Activated CD4-positive, alpha-beta T cell treated with anti-CD3 and anti-CD28 coated beads, Interleukin-10, Interleukin-2, amounts not matched to agents 100 ng/mL and 50 ng/mL, durations not matched to agents 16 hours and 8 hours (primary cell): ENCODE measurements at regions not wholly inside any gene's neighbourhood (a gene's known extent, or its start where the extent isn't known, plus 50 kb on each side); places are given as distances from the start of the nearest gene placed in this dataset.
A peak's percentile ranks its signal among the peaks of the same experiment; 100 is the strongest.
"Not testable (repeated sequence)": the region's sequence is repeated elsewhere in the genome, so short reads cannot be mapped to it uniquely, and the experiment has no call there.

ENCODE experiments used
- DNase-seq: peaks from one replicate; pipeline ENCODE4 v3.0.0-alpha.2; 2020

DNA sequence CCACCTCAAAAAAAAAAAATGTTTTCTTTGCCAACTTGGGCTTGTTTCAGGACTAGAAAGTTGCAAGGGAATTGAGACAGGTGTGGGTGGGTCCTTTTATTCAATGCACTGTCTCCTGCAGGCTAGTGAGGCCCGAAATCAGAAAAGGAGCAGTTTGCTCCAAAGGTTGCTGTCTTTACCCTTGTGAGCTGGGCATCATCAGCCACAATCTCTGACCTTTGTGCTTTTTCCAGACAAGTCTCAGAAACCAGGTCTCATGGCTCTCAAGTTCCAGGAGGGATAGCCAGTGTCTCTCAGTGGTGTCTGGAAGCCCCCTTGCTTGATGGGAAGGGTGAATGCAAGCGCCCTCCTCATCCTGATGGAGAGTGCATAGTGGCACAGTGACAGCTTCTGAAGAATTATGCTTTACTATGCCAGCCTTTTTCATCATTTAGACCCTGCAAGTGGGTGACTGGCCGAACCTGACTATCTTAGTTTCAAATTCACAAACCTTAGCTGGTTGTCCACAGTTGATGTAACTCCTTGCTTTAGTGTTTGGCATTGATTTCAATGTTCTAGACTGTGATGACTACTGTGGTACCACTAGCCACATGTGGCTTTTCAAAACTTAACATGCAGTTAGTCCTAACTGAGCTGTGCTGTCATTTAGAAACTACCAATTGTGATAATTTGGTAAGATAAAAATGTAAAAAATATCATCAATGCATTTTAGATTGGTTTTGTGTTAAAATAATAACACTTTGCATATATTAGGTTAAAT lies 468.6 kb downstream of the GADD45G start:
- DNase-seq: peak; percentile 72

DNA sequence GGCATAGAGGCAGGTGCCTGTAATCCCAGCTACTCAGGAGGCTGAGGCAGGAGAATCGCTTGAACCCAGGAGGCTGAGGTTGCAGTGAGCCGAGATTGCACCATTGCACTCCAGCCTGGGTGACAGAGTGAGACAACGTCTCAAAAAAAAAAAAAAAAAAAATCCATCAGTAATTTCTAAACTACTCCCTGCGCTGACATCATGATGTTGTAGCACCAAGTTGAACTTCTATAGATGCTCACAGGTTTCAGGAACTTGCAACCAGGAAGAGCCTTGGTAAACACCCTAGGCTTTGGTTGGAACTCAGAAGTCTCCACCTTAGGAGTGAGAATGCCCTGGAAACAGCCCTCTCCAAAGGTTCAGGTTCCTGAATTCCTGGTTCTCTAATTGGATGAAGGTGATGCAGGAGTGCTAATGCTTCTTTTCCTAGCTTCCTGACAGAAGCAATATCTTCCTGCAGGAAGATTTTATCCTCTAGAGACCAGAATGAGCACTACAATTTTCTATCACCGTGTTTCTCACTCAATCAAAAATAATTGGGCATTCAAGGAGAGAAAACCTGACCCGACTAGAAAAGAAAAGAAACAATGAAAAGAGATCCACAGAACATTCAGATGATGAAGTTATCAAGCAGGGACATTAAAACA lies 469.6 kb downstream of the GADD45G start:
- DNase-seq: peak; percentile 51

DNA sequence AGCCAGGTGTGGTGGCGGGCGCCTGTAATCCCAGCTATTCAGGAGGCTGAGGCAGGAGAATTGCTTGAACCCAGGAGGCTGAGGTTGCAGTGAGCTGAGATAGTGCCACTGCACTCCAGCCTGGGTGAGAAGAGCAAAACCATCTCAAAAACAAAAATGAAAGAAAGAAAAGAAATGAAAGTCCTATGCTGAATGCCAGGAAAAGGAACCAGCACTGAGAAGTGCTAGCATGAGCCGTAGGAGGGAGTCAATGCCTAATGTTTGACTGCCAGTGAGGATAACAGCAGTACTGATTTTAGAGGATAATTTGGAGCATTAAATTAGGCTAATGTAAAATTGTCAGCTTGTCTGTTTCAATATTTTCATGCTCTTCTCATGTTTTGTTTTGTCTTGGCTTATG lies 472.8 kb downstream of the GADD45G start:
- not testable (repeated sequence) for DNase-seq

DNA sequence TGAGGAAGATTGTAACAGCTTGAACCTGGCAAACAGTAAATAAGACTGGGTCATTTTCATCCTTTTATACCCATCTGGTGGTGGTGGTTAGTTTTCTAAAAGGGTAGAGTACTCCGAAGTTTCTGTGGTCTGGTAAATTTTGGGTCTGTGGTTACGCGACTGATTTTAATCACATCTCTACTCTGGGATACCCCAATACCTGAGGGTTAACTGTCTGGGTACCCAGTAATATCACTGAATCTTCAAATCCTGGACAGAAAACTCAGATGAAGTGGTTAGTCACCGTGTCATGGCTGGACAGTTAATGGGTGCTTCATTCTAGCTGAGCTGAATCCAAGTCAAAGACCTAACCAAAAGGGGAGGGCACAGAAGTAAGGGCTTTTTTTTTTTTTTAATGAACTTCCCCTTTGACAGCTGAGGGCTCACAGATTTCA lies 474.2 kb downstream of the GADD45G start:
- DNase-seq: peak; percentile 56

DNA sequence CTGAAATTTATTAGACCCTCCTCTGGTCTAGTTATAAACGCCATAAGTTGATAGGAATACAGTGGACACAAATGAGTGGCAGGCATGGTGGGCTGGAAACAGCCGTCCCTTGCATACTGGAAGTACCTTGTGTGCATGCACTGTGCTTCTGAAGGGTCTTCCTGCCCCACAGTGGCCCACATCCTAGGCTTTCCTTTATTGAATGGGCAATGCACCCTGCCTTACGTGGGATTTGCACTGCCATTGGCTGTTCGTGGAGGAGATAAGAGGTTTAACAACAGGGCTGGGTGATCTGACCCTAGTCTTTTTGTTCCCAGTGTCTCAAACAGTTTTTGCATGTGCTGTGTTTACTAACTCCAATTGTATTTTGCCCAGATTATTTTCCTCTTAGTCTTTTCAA lies 480.8 kb downstream of the GADD45G start:
- DNase-seq: no peak

DNA sequence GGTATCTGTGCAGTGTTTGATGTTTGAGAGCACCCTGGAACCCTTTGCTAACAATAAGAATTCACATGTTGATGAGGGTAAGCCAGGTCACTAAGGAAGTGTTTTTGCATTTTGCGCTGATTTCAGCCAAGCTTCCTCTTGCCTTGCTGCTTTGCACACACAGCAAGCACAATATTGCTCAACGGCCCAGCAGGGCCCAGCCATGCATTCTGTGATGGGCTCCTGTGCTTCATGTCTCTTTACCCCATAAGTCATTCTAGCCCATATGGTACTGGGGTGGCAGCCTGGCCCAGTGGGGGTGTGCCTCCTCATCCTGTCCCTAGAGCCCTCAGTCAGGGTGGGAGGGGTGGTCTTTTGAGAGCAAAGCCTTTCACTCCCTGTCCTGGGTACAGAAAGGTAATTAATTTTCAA lies 481.3 kb downstream of the GADD45G start:
- no peak for DNase-seq

DNA sequence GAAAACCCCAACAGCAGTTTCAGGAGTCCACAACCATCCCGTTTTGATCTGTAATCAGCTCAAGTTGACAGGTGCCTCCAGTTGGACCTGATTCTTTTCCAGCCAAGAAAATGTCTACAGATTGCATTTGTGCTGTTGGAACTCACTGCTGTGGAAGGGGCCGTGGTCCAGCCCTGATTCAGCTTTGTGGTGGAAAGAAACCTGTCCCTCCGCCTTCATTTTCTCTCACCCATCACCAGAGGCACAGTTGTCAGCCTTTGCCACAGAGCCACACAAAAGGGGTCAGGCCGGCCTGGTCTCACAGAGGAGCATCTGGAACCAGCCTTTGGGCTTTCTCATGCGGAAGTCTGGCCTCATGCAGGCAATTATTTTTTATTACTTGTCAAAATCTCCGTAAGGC lies 483.6 kb downstream of the GADD45G start:
- DNase-seq: no peak

DNA sequence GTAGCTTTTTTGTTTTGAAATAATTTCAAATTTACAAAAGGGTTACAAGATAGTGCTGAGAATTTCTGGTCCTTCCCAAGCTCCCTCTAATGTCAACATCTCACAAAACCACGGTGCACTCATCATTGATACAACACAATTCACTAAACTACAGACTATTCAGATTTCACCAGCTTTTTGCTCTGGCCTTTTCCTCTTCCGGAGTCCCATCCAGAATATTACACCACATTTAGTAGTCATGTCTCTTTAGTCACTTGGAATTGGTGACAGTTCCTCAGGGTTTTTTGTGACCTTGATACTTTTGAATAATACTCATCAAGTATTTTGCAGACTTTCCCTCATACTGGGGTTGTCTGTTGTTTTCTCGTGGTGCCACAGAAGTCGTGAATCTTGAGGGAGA lies 484.0 kb downstream of the GADD45G start:
- DNase-seq: no peak

DNA sequence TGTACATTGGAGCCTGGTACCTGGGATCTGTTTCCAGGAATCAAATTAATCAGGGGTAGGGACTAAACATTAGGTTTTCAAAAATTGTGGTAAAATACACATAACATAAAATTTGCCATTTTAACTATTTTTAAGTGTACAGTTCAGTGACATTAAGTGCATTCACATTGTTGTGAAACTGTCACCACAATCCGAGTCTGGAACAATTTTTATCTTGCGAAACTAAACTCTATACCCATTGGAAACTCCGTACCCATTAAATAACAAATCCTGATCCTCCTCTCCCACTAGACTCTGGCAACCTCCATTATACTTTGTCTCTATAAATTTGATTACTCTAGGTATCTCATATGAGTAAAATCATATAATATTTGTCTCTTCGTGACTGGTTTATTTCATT lies 486.2 kb downstream of the GADD45G start:
- no peak for DNase-seq

DNA sequence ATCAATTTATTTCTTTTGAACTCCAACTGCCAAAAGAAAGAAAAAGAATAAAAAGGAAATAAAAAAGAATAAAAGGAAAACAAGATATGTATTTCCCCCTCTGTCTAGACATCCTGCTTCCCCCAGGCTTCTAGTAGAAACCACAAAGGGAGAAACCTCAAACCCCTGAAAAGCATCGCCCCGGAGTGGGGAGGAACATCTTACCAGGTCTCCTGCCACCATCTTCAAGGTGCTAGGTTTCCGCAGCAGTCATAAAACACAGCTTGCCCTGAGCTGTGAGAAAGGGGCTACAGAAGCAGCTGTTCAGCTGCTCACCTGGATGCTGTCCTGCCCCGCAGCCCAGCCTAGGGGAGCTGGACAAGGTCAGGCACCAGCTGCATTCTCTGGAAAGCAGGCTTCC lies 487.7 kb downstream of the GADD45G start:
- peak; percentile 24 for DNase-seq

DNA sequence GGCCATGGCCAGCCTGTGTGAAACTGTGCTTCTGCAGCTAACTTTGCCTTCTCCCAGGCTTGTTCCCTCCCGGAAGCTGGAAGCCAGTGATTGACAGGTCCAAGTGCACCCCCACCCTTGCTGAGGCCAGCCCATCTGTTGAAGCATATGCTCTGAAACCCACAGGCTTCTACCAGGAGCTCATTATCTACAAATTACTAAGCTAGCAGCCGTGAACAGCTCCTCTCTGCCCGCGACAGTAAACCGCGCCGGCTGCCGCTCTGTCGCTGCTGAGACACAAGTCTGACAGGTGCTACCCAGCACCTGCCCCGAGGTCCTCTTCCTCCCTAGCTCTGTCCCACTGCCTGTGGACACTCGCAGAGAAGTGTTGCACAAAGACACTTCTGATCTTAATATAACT lies 490.9 kb downstream of the GADD45G start:
- peak; percentile 42 for DNase-seq

DNA sequence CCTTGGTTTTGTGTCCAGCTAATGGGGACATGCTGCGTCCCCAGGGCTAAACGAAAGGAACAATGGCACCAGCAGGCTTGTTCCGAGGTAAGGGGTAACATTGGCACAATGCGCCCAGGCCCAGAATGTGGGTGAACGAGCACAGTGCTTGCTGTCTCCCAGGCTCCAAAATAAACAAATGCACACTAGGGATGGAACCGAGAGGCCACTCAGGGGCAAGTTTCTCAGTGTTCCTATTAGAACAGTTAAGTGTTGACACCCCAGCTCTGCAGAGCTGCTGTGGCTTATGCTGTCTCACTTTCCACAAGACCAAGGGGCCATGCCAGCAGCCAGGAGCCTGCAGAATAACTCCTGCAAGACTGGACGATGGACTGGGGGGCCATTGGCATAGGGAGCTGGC lies 492.4 kb downstream of the GADD45G start:
- no peak for DNase-seq

DNA sequence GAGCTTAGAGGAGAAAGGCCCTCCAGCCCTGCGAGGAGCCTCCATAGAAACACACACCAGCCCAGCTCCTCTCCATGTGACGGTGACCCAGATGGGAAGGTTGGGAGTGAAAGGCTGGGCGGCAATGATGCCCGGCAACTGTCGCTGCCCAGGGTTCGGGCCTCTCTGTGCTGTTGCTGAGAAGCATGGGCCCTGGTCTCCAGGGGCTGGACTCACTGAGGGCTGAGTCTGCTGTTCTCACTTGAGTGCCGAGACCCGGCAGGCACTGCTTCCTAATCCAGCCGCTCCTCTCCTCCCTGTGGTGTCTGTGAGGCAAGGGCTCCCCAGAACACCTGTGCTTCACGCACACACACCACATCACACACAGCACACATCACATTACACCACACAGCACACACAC lies 493.6 kb downstream of the GADD45G start:
- no peak for DNase-seq

DNA sequence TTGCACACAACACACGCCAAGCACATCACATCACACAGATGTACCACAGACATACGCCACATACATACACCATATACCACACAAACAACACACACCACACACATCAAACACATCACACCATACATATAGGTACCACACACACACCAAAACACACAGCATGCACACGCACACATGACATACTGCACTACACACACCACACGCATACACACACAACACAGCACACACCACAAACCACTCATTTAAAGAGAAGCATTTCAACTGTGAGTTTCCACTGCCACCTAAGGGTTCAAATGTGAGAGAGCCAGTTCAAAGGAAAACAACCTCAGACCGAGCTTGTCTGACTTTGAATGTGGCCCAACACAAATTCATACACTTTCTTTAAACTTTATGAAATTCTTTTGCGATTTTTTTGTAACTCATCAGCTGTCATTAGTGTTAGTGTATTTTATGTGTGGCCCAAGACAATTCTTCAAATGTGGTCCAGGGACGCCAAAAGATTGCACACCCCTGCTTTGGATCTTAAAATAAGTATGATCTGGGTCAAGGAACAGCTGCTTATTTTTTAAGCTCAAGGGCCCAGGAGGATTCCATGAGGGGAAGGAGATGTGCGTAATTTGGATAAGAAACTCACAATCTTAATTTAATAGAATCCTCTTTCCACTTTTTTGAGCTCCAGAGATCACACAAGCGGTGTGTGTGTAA lies 494.6 kb downstream of the GADD45G start:
- peak; percentile 56 for DNase-seq

DNA sequence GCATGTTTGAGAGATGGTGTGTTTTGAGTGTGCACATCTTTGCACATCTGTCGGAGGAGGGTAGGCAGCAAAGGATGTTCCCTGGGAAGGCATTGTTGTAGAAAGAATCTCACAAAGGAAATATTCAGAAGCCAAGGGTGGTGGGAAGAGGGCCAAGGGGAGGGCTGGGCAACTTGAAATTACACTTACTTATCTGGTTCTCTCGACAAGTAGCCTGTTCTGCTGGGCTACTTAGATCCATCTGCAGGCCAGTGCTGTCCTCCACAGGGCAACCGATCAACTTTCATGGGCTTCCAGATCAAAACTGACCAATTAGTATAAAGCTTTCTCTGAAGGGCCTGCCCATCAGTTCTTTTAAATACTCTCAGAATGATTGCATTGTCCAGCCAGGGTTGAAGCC lies 495.2 kb downstream of the GADD45G start:
- DNase-seq: no peak

DNA sequence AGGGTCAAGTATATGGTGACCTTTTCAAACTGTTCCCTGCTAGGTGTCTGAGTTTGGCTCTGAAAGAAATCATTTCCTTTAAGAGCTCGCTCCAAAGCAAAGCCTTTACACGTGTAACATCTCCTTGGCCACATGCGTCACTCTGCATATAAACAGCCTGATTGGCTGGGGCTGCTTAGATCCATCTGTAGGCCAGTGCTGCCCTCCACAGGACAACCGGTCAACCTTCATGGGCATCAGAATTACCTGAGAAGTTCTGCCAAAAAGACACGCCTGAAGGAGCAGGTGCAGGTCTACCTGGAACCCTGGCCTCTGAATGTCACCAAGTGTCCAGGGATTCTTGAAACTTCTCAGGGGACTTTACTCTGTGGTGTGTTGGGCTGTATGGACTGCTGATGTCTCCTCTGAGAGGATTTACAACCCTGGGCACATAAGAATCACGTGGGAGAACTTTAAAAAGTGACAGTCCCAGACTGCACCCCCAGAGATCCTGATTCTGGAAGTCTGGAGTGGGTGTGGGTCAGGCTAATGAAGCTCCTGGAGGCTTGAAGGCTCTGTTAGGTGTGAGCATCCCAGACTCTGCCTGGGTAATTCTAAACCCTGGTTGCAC lies 497.6 kb downstream of the GADD45G start:
- peak; percentile 90 for DNase-seq

DNA sequence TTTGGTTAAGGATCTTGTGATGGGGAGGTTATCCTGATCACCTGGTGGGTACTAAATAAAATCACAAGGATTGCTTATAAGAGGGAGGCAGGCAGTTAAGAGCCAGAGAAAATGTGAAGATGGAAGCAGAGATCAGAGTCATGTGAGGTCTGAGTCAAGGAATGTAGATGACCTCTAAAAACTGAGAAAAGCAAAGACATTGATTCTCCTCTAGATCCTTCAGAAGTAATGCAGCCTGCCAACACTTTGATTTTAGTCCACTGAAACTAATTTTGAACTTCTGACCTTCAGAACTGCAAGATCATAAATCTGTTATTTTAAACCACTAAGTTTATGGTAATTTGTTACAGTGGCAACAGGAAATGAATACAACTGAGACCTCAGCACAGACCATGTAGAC lies 499.0 kb downstream of the GADD45G start:
- no peak for DNase-seq

DNA sequence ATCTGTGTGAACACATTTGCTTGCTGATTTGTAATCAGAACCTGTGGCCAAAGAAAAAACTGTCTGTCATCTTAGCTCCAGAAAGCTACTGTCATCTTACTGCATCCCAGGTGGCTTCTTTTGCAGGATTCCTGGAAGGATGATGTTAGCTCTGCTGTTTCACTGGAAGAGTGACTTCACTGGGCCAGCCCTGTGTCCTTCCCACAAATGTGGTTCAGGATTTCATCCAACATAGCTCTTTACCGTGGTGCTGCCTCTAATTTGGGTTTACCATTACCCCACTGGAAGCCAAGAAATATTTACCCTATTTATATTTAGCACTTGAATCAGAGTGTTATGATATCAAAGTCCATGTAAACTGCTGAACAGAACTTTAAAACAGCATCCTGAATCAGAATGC lies 501.0 kb downstream of the GADD45G start:
- DNase-seq: no peak

DNA sequence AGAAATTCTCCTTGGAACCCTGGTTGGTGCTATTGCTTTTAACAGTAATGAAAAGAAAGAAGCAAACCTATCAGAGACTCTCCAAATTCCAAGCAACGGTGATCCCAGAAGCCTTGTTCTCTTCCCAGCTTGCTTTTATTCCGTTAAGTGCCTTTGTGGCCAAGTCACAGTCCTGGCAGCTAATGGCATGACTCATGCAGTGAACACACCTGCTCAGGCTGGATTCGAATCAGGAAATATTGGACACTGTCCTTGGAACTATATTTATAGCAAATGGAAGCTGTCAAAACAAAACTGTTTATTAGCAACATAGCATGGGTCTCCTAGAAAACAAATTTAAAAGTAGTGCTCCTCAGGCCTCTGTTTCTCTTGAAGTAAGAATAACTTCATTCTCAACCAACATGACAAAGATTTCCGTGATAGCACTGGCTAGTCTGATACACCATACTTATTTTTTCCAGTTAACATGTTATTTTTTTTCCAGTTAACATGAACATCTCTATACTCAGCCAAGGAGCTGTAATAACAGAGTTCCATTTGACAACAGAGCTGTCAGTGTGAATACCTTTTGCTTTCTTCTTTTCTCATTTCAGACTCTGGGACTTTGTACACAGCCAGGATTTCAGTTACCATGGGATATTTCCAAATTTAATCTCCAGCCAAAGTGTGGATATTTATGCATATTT lies 502.4 kb downstream of the GADD45G start:
- DNase-seq: no peak

DNA sequence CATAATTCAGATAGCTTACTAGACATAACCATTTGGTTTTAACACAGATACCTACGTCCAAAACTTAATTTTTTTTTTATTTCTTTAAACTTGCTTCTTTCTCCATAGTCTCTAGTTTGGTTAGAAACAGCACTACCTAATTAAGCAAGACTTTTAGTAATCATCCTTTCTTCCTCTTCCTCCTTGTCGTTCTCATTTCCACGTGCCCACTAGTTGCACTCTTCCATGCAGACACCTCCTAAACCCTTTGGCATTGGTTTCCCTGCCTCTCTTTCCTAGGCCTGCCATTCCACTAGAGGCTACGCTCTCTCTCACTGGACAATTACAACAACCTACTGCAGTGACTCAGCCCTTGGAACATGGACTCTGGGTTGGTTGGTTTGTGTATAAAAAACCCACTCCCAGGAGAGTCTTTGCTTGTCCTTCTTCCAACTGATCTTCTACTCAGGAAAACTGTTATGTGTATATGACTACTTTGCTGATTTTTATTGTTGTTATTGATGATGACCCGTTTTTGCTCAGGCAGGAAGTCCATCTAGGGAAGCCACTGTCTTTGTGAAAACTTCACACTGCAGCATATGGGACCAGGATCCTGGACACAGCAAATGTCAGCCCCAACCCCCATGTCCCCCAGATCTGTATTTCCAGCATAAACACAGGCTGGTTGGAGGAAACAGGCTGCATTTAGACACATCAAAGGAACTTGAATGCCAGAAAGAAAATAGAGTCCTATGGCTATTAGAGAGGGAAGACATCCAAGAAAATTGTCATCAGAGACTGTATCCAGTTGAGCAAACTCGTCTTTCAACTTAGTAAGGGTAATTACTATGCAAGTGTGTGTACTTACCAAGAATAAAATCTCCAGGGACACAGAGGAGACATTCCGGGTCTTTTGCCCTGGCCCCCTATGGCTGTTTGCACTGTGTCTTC lies 503.2 kb downstream of the GADD45G start:
- no peak for DNase-seq

DNA sequence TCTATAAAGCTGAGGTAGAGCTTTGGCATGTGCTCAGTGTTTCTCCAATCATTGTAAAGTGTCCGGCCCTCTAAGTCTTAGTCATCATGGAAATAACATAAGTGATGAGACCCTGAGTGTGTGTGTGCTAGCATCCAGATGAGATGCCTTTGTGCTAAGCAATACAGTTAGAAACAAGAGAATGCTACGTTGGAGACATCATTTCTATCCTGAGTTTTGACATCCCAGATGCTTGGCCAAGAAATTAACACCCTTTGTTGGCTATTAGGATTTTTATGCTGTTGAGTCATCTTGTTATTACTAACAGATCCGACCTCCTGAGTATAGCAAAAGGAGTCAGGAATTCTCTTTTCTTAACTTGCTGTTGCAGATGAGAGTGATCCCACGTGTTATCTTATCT lies 508.0 kb downstream of the GADD45G start:
- DNase-seq: no peak
